K562 (cell line): ENCODE measurements at regions not wholly inside any gene's neighbourhood (a gene's known extent, or its start where the extent isn't known, plus 50 kb on each side); places are given as distances from the start of the nearest gene placed in this dataset.

Experiments used
- ATAC-seq: fragments of 200-7000 bp; cut with Tn5 transposase; 3 replicates; pipeline ENCODE4 v1.9.1; 2020; ENCODE audit warnings: moderate library complexity
- BruUV-seq: library from RNA; stranded (reverse); fragments of 400-500 nt; replicated peaks from 2 replicates; lab custom pipeline; 2021; lab: Mats Ljungman, UMichigan
- CTCF ChIA-PET: fragments of 300-600 bp; formaldehyde crosslinking; extraction: SDS; loops from one replicate; lab custom pipeline; 2021; ENCODE audit warnings: low intra/inter-chr PET ratio; lab: Yijun Ruan, JAX
- POLR2A ChIA-PET: fragments of 300-600, 350-650 bp; sonication (Branson Sonifier 250); formaldehyde crosslinking; extraction: SDS; loops from one replicate; lab custom pipeline; 2021; ENCODE audit warnings: antibody characterized with exemption, inconsistent platforms; lab: Yijun Ruan, JAX
- DNase-seq, 4 experiments: peaks; one replicate each; pipeline versions ENCODE4 v3.0.0 to v3.0.0-alpha.2; 2011 to 2018; ENCODE audit warnings: low spot score in 3 of 4, mixed read lengths in 3 of 4; ENCODE audit errors: extremely low read depth in 1 of 4
- FAIRE-seq: peaks from 2 replicates; lab custom pipeline; 2011; peaks lifted over from hg19 to GRCh38; lab: Jason Lieb, UNC
- H2AFZ ChIP-seq: 2 replicates; pipeline ENCODE4 v1.6.0; 2011; ENCODE audit warnings: low read depth, low read length, control low read depth, inconsistent platforms
- H3K27ac ChIP-seq: fragments of 200-600 bp; 3 replicates; pipeline ENCODE4 v1.8.0; 2011; ENCODE audit warnings: low read depth, mild to moderate bottlenecking, control low read depth, inconsistent platforms, low read length, moderate library complexity, mixed read lengths; ENCODE audit errors: extremely low read depth
- H3K27me3 ChIP-seq, 2 experiments: fragments of 300-600 bp in 1 of 2; 2 replicates in 1 of 2; 3 replicates in 1 of 2; pipeline versions ENCODE4 v1.6.0 to v1.8.0; 2011; ENCODE audit warnings: inconsistent platforms in 2 of 2, low read length in 2 of 2, mild to moderate bottlenecking in 1 of 2, mixed read lengths in 1 of 2, moderate library complexity in 1 of 2; ENCODE audit not compliant: control insufficient read depth in 2 of 2, insufficient read depth in 2 of 2
- H3K36me3 ChIP-seq: fragments of 300-600 bp; 3 replicates; pipeline ENCODE4 v1.8.0; 2011; ENCODE audit warnings: mild to moderate bottlenecking, low read length, inconsistent platforms; ENCODE audit not compliant: control insufficient read depth, insufficient read depth
- H3K4me1 ChIP-seq, 2 experiments: fragments of 200-600 bp in 1 of 2; replicated peaks in 1 of 2; 2 replicates in 1 of 2; 3 replicates in 1 of 2; pipeline versions ENCODE4 v1.5.1 to v1.8.0; 2011; ENCODE audit warnings: inconsistent platforms in 2 of 2, low read length in 2 of 2, mild to moderate bottlenecking in 1 of 2, mixed read lengths in 1 of 2, moderate library complexity in 1 of 2; ENCODE audit not compliant: control insufficient read depth in 2 of 2, insufficient read depth in 2 of 2
- H3K4me2 ChIP-seq: 2 replicates; pipeline ENCODE4 v1.6.1; 2011; ENCODE audit warnings: low read length, control low read depth, inconsistent platforms, mixed read lengths; ENCODE audit not compliant: insufficient read depth
- H3K4me3 ChIP-seq: fragments of 200-600 bp; sonication (generic), shearing (Covaris generic); 2 replicates; pipeline ENCODE4 v1.5.1; 2016; ENCODE audit warnings: control low read depth, inconsistent platforms
- H3K79me2 ChIP-seq: fragments of 200-600 bp; 3 replicates; pipeline ENCODE4 v1.8.0; 2011; ENCODE audit warnings: low read length, inconsistent platforms; ENCODE audit not compliant: control insufficient read depth, insufficient read depth
- H3K9ac ChIP-seq, 2 experiments: 2 replicates each; pipeline versions ENCODE4 v1.6.0 to v1.6.1; 2011; ENCODE audit warnings: low read depth in 2 of 2, low read length in 2 of 2, control low read depth in 1 of 2, inconsistent platforms in 1 of 2, mild to moderate bottlenecking in 1 of 2, mixed read lengths in 1 of 2; ENCODE audit not compliant: insufficient read depth in 1 of 2
- H3K9me1 ChIP-seq: one replicate; pipeline ENCODE4 v1.6.0; 2011; ENCODE audit warnings: inconsistent platforms, mild to moderate bottlenecking, low read length, moderate library complexity; ENCODE audit not compliant: control insufficient read depth, insufficient read depth
- H3K9me3 ChIP-seq: replicated peaks from 2 replicates; pipeline ENCODE4 v1.5.1; 2011; ENCODE audit warnings: low read depth, low read length, inconsistent platforms; ENCODE audit not compliant: control insufficient read depth, insufficient read depth
- H4K20me1 ChIP-seq: replicated peaks from 2 replicates; pipeline ENCODE4 v1.6.1; 2011; ENCODE audit warnings: low read length, inconsistent platforms, mixed read lengths; ENCODE audit not compliant: control insufficient read depth, insufficient read depth
- ARHGAP35 ChIP-seq: fragments of 450-650 bp; IDR thresholded peaks from 2 replicates; pipeline ENCODE4 v1.6.1; 2018; ENCODE audit not compliant: partially characterized antibody
- DLX4 ChIP-seq: fragments of 250-450 bp; sonication (Bioruptor Pico); IDR thresholded peaks from 2 replicates; pipeline ENCODE4 v1.6.1; 2021; ENCODE audit warnings: mild to moderate bottlenecking
- HNRNPK ChIP-seq: fragments of 200-400 bp; formaldehyde crosslinking; IDR thresholded peaks from one replicate; pipeline ENCODE4 v1.6.1; 2018; ENCODE audit warnings: mild to moderate bottlenecking, low read depth, low read length; ENCODE audit not compliant: poor library complexity, severe bottlenecking
- HNRNPUL1 ChIP-seq: fragments of 200-400 bp; formaldehyde crosslinking; IDR thresholded peaks from 2 replicates; pipeline ENCODE4 v1.6.1; 2017; ENCODE audit warnings: low read length
- STAT6 ChIP-seq: sonication (generic); formaldehyde crosslinking; IDR thresholded peaks from 2 replicates; pipeline ENCODE4 v1.8.1; 2023; ENCODE audit warnings: mild to moderate bottlenecking, missing genetic modification reagents
- YY1 ChIP-seq, 3 experiments: IDR thresholded peaks; 2 replicates each; pipeline ENCODE4 v1.6.1; 2011; ENCODE audit warnings: low read length in 2 of 3, mild to moderate bottlenecking in 2 of 3, moderate library complexity in 2 of 3, borderline replicate concordance in 1 of 3, control low read depth in 1 of 3, low read depth in 1 of 3; ENCODE audit not compliant: insufficient read depth in 3 of 3, insufficient replicate concordance in 2 of 3, control insufficient read depth in 1 of 3, insufficient read length in 1 of 3; ENCODE audit errors: extremely low read depth in 1 of 3
- ZKSCAN3 ChIP-seq: fragments of 250-450 bp; sonication (Bioruptor Pico); IDR thresholded peaks from 2 replicates; pipeline ENCODE4 v1.4.0; 2020
- ZNF311 ChIP-seq: fragments of 250-450 bp; sonication (Bioruptor Pico); IDR thresholded peaks from 2 replicates; pipeline ENCODE4 v1.4.0; 2020; ENCODE audit warnings: mild to moderate bottlenecking, moderate library complexity
- ZNF609 ChIP-seq: sonication (generic); formaldehyde crosslinking; IDR thresholded peaks from 2 replicates; pipeline ENCODE4 v1.8.1; 2023; ENCODE audit warnings: missing genetic modification reagents, mild to moderate bottlenecking, borderline replicate concordance
- WGBS: fragments of 100-300 bp; shearing (Covaris generic); methylation state at CpG from one replicate; pipeline ENCODE4 v1.1.6; 2016; ENCODE audit warnings: low coverage, mixed read lengths; ENCODE audit not compliant: insufficient coverage; ENCODE audit errors: missing lambda C conversion rate; 5-methylcytosine and 5-hydroxymethylcytosine counted together
- in situ Hi-C: fragments of 300-500 bp; cut with MboI; formaldehyde crosslinking; loops from 4 replicates; pipeline ENCODE4 v1.15.0; 2018; ENCODE audit warnings: inconsistent platforms, mixed read lengths
- intact Hi-C: fragments of 100-400 bp; cut with micrococcal nuclease; formaldehyde crosslinking; loops from 2 replicates; pipeline ENCODE4 v1.14.2; 2022

GRCh38 chr16:51450909-51451308 lies 299.8 kb upstream of the SALL1 start:
- in situ Hi-C loops: no loop called here
- FAIRE-seq: no peak
- no peak for TF ChIP-seq ZKSCAN3 (CRISPR knock-in tag)
- TF ChIP-seq HNRNPUL1: no peak
- no peak for TF ChIP-seq YY1 (IDR thresholded peaks at IDR 0.05; ENCODE audit: borderline replicate concordance in 1 of 3, control insufficient read depth in 1 of 3, extremely low read depth in 1 of 3, insufficient read depth in 3 of 3, insufficient read length in 1 of 3, insufficient replicate concordance in 2 of 3, low read depth in 1 of 3, low read length in 2 of 3)
- TF ChIP-seq DLX4 (CRISPR knock-in tag): no peak
- TF ChIP-seq STAT6 (CRISPR knock-in tag): no peak
- TF ChIP-seq ZNF311 (CRISPR knock-in tag): no peak
- no peak for TF ChIP-seq ZNF609 (CRISPR knock-in tag)
- TF ChIP-seq HNRNPK: no peak
- no peak for TF ChIP-seq ARHGAP35

More at GRCh38 chr16:51450909-51451308, 299.8 kb upstream of the SALL1 start:
- no TSS peak for BruUV-seq
- ChIA-PET CTCF (no interaction called here), POLR2A (no interaction called here)
- DNase-seq (no peak), ATAC-seq (no peak)
- intact Hi-C loops: no loop called here
- Histone ChIP-seq H4K20me1 (no peaks in the 10 kb centered on the region), H3K36me3 (no peaks in the 10 kb centered on the region), H3K9me1 (no peaks in the 10 kb centered on the region), H2AFZ (no peak overlapping the region), H3K27ac (no peak overlapping the region), H3K9ac (no peak overlapping the region), H3K4me2 (no peak overlapping the region), H3K27me3 (no peaks in the 10 kb centered on the region), H3K4me3 (no peak overlapping the region), H3K9me3 (no peaks in the 10 kb centered on the region), H3K79me2 (no peaks in the 10 kb centered on the region), H3K4me1 (no peaks in the 10 kb centered on the region)
- 0% methylated on average over 3 of the region's 3 CpGs for WGBS
